A204.1 (cell line): ENCODE measurements at regions not wholly inside any gene's neighbourhood (a gene's known extent, or its start where the extent isn't known, plus 50 kb on each side); places are given as distances from the start of the nearest gene placed in this dataset.

Experiments used
- FAIRE-seq: peaks from 2 replicates; lab custom pipeline; 2012; peaks lifted over from hg19 to GRCh38; lab: Jason Lieb, UNC

- FAIRE-seq: no peak
Observed at GRCh38 chr10:107496594-107496993, 332.1 kb upstream of the SORCS1 start.

GRCh38 chr10:107492389-107492788 is 327.9 kb upstream of the SORCS1 start:
- FAIRE-seq: no peak

GRCh38 chr10:107490389-107490788 is 325.9 kb upstream of the SORCS1 start:
- no peak for FAIRE-seq

- FAIRE-seq: no peak
Observed at GRCh38 chr10:107487284-107487683, 322.8 kb upstream of the SORCS1 start.

GRCh38 chr10:107485019-107485418 is 320.5 kb upstream of the SORCS1 start:
- FAIRE-seq: no peak

GRCh38 chr10:107481881-107482280 is 317.4 kb upstream of the SORCS1 start:
- FAIRE-seq: no peak

GRCh38 chr10:107481224-107481623 is 316.7 kb upstream of the SORCS1 start:
- FAIRE-seq: no peak

- no peak for FAIRE-seq
Observed at GRCh38 chr10:107480781-107481180, 316.3 kb upstream of the SORCS1 start.

- no peak for FAIRE-seq
Observed at GRCh38 chr10:107477266-107477665, 312.8 kb upstream of the SORCS1 start.

- FAIRE-seq: no peak
Observed at GRCh38 chr10:107476408-107476807, 311.9 kb upstream of the SORCS1 start.

- no peak for FAIRE-seq
Observed at GRCh38 chr10:107474650-107475049, 310.1 kb upstream of the SORCS1 start.

- no peak for FAIRE-seq
Observed at GRCh38 chr10:107473225-107473624, 308.7 kb upstream of the SORCS1 start.

- FAIRE-seq: no peak
Observed at GRCh38 chr10:107471911-107472310, 307.4 kb upstream of the SORCS1 start.

GRCh38 chr10:107453561-107453960 is 289.1 kb upstream of the SORCS1 start:
- no peak for FAIRE-seq

GRCh38 chr10:107451047-107451446 is 286.5 kb upstream of the SORCS1 start:
- no peak for FAIRE-seq

- FAIRE-seq: no peak
Observed at GRCh38 chr10:107450056-107450455, 285.6 kb upstream of the SORCS1 start.

- FAIRE-seq: no peak
Observed at GRCh38 chr10:107444443-107444842, 279.9 kb upstream of the SORCS1 start.

- FAIRE-seq: no peak
Observed at GRCh38 chr10:107443813-107444212, 279.3 kb upstream of the SORCS1 start.

GRCh38 chr10:107443326-107443725 is 278.8 kb upstream of the SORCS1 start:
- FAIRE-seq: no peak

- no peak for FAIRE-seq
Observed at GRCh38 chr10:107442035-107442505, 277.6 kb upstream of the SORCS1 start.

GRCh38 chr10:107440741-107441140 is 276.2 kb upstream of the SORCS1 start:
- FAIRE-seq: no peak

GRCh38 chr10:107437921-107438320 is 273.4 kb upstream of the SORCS1 start:
- FAIRE-seq: no peak

GRCh38 chr10:107436568-107436967 is 272.1 kb upstream of the SORCS1 start:
- FAIRE-seq: no peak

GRCh38 chr10:107434854-107435253 is 270.3 kb upstream of the SORCS1 start:
- no peak for FAIRE-seq

- no peak for FAIRE-seq
Observed at GRCh38 chr10:107434201-107434600, 269.7 kb upstream of the SORCS1 start.
